Stromal cell of bone marrow (primary cell): ENCODE measurements at regions not wholly inside any gene's neighbourhood (a gene's known extent, or its start where the extent isn't known, plus 50 kb on each side); places are given as distances from the start of the nearest gene placed in this dataset.
"Not testable (repeated sequence)": the region's sequence is repeated elsewhere in the genome, so short reads cannot be mapped to it uniquely, and the experiment has no call there.

Source experiments
- DNase-seq: peaks from one replicate; pipeline ENCODE4 v3.0.0-alpha.2; 2012; ENCODE audit warnings: low read depth

DNA sequence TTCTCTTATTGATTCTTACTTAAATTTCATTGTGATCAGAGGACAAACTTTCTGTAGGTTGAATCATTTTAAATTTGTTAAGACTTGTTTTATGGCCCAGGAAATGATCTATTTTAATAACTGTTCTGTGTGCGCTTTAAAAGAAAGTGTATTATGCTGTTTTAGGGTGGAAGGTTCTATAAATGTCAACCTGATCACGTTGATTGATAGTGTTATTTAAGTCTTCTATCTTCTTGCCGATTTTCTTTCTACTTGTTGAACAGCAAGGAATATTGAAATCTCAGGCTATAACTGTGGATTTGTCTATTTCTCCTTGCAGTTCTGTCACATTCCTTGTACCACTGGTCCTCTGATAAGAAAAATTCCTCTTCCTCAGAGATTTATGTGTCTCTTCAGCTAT lies 112.7 kb downstream of the TANC2 start:
- no peak for DNase-seq

- DNase-seq = peak; percentile 49
These were observed 116.3 kb downstream of the TANC2 start for GRCh38 chr17:63082273-63082861.

GRCh38 chr17:63082952-63083351 lies 116.9 kb downstream of the TANC2 start:
- no peak for DNase-seq

GRCh38 chr17:63086483-63087185 lies 120.6 kb downstream of the TANC2 start:
- no peak for DNase-seq

GRCh38 chr17:63090358-63091114 lies 124.5 kb downstream of the TANC2 start:
- not testable (repeated sequence) for DNase-seq

DNA sequence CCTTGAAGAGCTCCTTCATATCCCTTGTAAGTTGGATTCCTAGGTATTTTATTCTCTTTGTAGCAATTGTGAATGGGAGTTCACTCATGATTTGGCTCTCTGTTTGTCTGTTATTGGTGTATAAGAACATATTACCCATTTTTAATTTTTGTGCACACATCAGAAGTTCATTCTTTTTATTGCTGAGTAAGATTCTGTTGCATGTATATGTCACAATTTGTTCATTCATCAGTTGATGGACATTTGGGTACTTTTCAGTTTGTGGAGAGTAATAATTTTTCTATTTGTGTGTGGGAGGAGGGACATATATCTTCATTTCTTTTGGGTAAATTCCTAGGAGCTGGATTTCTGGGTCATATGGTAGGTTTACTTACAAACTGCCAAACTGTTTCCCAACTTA lies 125.9 kb downstream of the TANC2 start:
- DNase-seq = not testable (repeated sequence)

DNA sequence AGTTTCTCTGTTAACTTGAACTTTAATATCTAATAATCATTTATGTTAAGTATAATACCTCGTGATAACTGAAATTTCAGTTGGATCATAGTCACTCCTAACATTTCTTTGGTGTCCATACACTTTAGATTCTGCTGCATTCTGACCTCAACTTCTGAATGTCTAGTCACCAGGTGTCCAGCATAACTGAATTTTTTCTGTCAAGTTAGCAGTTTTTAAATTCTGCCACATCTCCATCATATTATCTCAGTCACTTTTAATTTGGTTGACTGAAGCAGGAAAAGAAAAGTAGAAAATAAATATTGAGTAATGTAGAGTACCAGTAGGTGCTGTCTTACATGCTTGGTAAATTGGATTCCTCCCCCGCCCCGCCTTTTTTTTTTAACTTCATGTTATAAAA lies 128.6 kb downstream of the TANC2 start:
- no peak for DNase-seq

GRCh38 chr17:63095459-63095858 lies 129.4 kb downstream of the TANC2 start:
- DNase-seq = no peak

DNA sequence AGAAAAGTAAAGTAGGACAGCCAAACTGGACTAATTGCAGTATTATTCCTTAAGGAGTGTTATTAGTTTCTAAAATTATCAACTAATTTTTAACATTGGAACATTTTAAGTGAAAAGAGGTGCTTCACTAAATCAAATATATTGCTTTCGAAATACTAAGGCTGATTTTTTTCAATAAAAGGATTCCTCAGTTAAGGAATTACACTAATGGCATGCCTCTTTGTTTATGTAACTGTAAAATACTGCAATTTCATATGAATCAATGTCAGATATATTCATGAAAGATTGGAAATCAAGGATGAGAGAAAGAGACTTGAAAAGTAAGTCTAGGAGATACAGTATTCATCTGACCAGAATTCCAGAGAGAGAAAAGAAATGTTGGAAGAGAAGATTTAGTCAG lies 129.8 kb downstream of the TANC2 start:
- no peak for DNase-seq

GRCh38 chr17:63096426-63096825 lies 130.4 kb downstream of the TANC2 start:
- DNase-seq = peak; percentile 32

DNA sequence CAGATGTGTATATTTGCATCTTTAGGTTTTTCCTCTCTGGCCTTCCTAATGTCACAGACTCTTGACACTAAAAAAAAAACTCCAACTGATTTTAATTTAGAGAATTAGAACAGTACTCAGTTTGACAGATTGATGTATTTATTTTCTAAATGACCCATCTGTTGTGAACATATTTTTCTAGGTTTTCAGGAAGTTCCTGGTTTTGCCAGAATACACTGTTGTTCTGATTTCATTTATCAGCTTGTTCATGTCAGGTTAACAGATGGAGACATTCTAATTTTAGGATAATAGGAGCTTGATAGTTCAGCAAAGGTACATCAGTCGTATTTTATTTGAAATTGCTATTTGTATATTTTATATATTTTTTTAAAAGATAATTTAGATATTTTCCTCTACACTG lies 133.4 kb downstream of the TANC2 start:
- no peak for DNase-seq

GRCh38 chr17:63102034-63102433 lies 136.0 kb downstream of the TANC2 start:
- DNase-seq = no peak

- DNase-seq = no peak
These were observed 140.0 kb downstream of the TANC2 start for GRCh38 chr17:63106050-63106449.

DNA sequence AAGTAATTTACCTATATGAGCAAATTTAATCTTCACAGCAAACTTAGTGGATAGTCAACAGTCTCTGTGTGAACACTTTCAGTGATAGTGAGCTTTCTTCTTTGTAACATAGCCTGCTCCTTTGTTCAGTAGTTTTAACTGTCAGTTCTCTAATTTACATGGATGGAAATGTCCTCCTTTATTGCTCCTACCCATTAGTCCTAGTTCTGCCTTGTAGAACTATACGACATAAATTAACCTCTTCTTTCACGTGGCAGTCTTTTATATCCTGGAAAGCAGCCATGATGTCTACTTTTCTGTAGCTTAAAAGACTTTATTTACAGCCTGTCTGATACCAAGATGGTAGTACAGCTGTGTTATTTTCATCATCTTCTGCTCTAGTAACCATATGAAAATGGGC lies 143.6 kb downstream of the TANC2 start:
- DNase-seq = no peak

- DNase-seq = no peak
These were observed 147.1 kb downstream of the TANC2 start for GRCh38 chr17:63113167-63113566.

GRCh38 chr17:63116228-63116627 lies 150.2 kb downstream of the TANC2 start:
- DNase-seq = no peak

DNA sequence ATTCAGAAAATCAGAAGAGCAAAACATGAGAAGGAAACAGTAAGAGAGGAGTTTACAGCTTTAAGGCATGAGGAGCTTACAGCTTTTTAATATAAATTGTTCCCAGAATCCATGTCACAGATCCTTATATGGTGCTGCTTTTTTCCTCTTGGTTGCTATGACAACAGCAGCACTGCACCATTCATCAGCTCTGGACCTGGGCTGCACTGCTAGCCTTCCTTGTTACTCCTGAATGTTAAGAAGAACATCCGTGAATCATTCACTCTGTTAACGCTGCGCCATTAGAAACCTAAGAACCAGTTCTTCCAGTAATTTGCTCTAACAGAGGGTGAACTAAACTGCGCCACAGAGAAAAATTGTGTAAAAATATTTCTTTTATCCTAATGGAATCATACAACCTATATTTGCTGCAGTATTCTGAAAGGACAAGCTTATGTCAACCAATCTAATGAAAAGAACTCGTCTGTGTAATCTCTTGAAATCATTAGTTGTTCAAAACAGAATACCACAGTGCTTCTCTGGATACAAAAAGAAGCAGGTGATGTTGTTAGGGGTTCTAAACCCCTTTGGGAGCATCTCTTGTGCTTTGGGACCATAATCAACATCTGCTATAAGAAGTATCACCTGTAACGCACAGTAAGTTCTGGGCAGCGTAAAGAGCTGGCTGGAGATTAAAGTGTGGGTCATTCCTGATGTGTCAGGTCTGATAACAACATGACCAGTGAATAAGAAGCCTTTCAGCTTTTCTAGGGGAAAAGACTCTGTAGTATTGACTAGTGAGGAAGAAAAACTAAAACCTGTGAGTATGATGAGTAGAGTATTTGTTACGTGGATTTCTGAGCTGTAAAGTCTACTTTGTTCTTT lies 151.2 kb downstream of the TANC2 start:
- DNase-seq = peak; percentile 18

GRCh38 chr17:63120406-63120805 lies 154.4 kb downstream of the TANC2 start:
- peak; percentile 13 for DNase-seq

GRCh38 chr17:63124536-63124935 lies 158.5 kb downstream of the TANC2 start:
- no peak for DNase-seq

DNA sequence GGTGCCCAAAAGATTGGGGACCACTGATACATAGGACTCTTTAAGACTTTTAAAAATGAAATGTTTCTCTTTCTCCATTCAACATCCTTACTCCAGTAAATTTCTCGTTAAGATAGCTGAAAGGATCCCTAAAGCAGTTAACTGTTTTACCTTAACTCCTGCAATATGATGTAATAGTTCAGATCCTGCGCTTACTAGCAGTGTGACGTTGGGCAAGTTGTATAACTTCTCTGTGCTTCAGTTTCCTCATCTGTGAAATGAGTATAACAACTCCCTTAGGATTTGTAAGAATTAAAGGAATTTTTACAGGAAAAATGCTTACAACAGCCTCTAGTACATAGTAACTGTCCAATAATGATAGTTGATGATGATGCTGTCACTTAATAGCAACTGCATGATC lies 158.9 kb downstream of the TANC2 start:
- no peak for DNase-seq

DNA sequence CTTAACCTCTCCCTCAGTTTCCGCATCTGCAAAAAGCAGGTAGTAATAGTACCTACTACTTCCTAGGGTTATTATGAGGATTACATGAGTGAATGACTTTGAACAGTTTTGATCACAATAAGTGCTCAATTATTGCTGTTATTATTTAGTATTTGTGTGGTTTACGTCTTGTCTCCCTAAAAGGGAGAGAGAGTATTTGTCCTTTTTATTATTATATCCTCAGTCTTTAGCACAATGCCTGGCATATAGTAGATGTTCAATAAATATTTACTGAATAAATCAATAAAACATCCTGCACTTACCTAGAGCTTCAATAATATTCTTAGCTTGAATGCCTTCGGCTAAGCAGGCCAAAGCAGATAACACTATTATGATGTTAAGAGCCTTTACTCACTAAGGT lies 160.0 kb downstream of the TANC2 start:
- no peak for DNase-seq

DNA sequence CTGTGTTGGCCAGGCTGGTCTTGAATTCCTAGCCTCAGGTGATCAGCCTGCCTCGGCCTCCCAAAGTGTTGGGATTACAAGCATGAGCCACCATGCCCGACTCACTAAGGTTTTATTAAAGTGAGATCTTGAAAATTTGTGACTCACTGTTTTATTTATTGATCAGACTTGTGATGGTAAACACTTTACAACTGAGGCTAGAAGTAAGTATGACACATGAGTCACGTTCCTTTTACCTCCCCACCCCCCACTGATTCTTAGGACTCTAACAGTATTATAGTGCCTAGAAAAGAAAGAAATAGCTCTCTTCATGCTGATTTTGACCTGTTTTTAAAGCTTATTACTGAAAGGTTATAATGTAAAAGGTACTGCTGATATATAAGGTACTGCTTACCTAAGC lies 160.6 kb downstream of the TANC2 start:
- DNase-seq = no peak
